ENCODE measurements at regions not wholly inside any gene's neighbourhood (a gene's known extent, or its start where the extent isn't known, plus 50 kb on each side); places are given as distances from the start of the nearest gene placed in this dataset.

DNA sequence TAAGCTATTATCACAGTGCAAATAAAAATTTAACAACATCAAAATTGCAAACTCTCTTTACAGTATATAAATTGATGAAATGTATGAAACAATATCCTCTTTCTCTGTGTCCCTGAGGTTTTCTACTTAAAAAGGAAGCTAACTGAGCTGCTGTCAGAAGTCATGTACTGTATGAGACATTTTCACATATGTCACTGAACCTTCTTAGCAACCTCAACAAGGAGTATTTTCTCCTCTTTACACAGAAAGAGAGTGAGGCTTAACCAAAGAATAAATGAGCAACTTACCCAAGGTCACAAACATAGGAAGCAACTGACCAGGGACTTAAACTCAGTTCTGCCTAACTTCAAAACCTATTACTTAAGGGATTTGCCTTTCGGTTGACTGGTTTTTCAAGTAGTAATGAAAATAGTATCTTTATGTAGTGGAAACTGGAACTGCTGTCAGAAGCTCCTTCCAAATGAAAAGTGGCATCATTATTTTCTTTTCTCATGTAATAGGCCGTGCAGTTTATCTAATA lies 288.9 kb downstream of the LRRIQ3 start:
- Histone ChIP-seq H3K4me3 (ENCODE audit: low read length) (no peak overlapping the region), H3K4me1 (ENCODE audit: control insufficient read depth, insufficient read depth, low read length) (no peaks in the 10 kb centered on the region), H3K27ac (ENCODE audit: low read length) (no peak overlapping the region), H3K9me3 (replicated peaks; ENCODE audit: control insufficient read depth, low read depth, low read length) (peaks cover 4% of the 10 kb centered on the region), H3K27me3 (ENCODE audit: control insufficient read depth, insufficient read depth, low read length) (no peaks in the 10 kb centered on the region), H3K36me3 (ENCODE audit: control insufficient read depth, insufficient read depth, low read length) (no peaks in the 10 kb centered on the region)
- no CpG with 5 or more reads among the region's 2 CpGs for WGBS (ENCODE audit: insufficient coverage)
- no peak for DNase-seq

DNA sequence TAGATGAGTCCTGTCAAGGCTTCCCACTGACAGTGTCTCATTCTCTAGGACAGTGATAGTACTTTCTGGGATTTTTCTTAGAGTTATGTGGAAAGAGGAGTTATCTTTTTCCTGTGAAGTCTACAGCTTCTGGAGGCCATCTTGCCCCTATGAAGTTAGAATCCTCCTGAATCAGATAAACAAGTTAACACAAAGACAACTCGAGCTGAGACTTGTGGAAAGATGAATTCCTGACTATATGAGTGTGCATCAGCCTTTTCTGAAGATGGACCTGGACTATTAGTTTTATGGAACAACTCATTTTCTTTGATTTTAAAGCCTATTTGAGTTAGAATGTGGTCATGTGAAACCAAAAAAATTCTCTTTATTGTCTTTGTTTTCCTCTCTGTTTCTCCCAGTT lies 290.9 kb downstream of the LRRIQ3 start:
- no CpG with 5 or more reads among the region's 1 CpG for WGBS (ENCODE audit: insufficient coverage)
- Histone ChIP-seq H3K27me3 (ENCODE audit: control insufficient read depth, insufficient read depth, low read length) (no peaks in the 10 kb centered on the region), H3K4me3 (ENCODE audit: low read length) (no peak overlapping the region), H3K4me1 (ENCODE audit: control insufficient read depth, insufficient read depth, low read length) (no peaks in the 10 kb centered on the region), H3K9me3 (replicated peaks; ENCODE audit: control insufficient read depth, low read depth, low read length) (no peaks in the 10 kb centered on the region), H3K36me3 (ENCODE audit: control insufficient read depth, insufficient read depth, low read length) (no peaks in the 10 kb centered on the region), H3K27ac (ENCODE audit: low read length) (no peak overlapping the region)
- no peak for DNase-seq

GRCh38 chr1:73903092-73903491 lies 294.9 kb downstream of the LRRIQ3 start:
- no peaks in the 10 kb centered on the region for H3K4me1 ChIP-seq (ENCODE audit: control insufficient read depth, insufficient read depth, low read length)
- no peaks in the 10 kb centered on the region for H3K27me3 ChIP-seq (ENCODE audit: control insufficient read depth, insufficient read depth, low read length)
- H3K36me3 ChIP-seq (ENCODE audit: control insufficient read depth, insufficient read depth, low read length): no peaks in the 10 kb centered on the region
- DNase-seq: no peak
- no peak overlapping the region for H3K27ac ChIP-seq (ENCODE audit: low read length)
- no peak overlapping the region for H3K4me3 ChIP-seq (ENCODE audit: low read length)
- no peaks in the 10 kb centered on the region for H3K9me3 ChIP-seq (replicated peaks; ENCODE audit: control insufficient read depth, low read depth, low read length)
- no CpG with 5 or more reads among the region's 3 CpGs for WGBS (ENCODE audit: insufficient coverage)

DNA sequence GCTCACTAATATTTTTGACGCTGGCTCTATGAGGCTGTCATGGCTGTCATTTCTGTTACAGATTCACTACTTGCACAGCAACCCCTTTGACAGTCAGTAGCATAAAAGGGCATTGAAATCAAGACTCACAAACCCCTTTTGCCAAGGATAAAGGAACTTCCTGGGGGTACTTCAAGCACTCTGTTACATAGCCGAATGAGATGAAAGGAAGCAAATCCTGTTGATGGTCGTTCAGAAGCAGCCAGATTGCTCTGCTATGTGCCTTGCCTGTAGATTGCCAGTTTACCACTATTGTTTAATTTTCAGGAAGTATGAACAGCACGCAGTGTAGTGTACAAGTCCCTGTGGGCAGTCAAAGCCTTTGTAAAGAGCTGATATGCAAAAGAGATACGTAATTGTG lies 296.2 kb downstream of the LRRIQ3 start:
- H3K4me1 ChIP-seq (ENCODE audit: control insufficient read depth, insufficient read depth, low read length): no peaks in the 10 kb centered on the region
- DNase-seq: no peak
- 75% methylated on average over 3 of the region's 5 CpGs for WGBS (ENCODE audit: insufficient coverage)
- H3K36me3 ChIP-seq (ENCODE audit: control insufficient read depth, insufficient read depth, low read length): no peaks in the 10 kb centered on the region
- no peak overlapping the region for H3K4me3 ChIP-seq (ENCODE audit: low read length)
- H3K27ac ChIP-seq (ENCODE audit: low read length): no peak overlapping the region
- H3K9me3 ChIP-seq (replicated peaks; ENCODE audit: control insufficient read depth, low read depth, low read length): no peaks in the 10 kb centered on the region
- H3K27me3 ChIP-seq (ENCODE audit: control insufficient read depth, insufficient read depth, low read length): no peaks in the 10 kb centered on the region

GRCh38 chr1:73899311-73899710 lies 298.7 kb downstream of the LRRIQ3 start:
- H3K4me3 ChIP-seq (ENCODE audit: low read length): no peak overlapping the region
- H3K36me3 ChIP-seq (ENCODE audit: control insufficient read depth, insufficient read depth, low read length): no peaks in the 10 kb centered on the region
- 39% methylated on average over 2 of the region's 3 CpGs for WGBS (ENCODE audit: insufficient coverage)
- H3K27ac ChIP-seq (ENCODE audit: low read length): no peak overlapping the region
- DNase-seq: peak; percentile 5
- H3K4me1 ChIP-seq (ENCODE audit: control insufficient read depth, insufficient read depth, low read length): no peaks in the 10 kb centered on the region
- no peaks in the 10 kb centered on the region for H3K27me3 ChIP-seq (ENCODE audit: control insufficient read depth, insufficient read depth, low read length)
- H3K9me3 ChIP-seq (replicated peaks; ENCODE audit: control insufficient read depth, low read depth, low read length): no peaks in the 10 kb centered on the region

DNA sequence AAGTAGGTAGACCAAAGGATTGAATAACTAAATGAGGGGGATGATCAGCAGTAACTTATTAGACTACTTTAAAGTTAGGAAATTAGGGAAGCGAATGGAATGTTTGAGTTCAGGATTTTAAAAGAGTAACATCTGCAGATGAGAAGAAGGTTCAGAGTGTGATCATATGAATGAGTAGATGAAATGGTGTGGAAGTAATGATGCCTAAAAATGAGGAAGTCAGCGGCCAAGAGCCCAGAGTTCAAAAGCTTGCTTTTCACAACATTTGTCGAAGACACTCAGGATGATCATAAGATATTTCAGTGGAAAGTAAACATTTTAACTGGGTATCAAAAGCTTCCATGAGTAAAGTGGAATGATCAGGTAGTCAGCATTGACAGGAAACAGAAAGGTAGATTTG lies 299.4 kb downstream of the LRRIQ3 start:
- Histone ChIP-seq H3K4me3 (ENCODE audit: low read length) (no peak overlapping the region), H3K36me3 (ENCODE audit: control insufficient read depth, insufficient read depth, low read length) (no peaks in the 10 kb centered on the region), H3K27me3 (ENCODE audit: control insufficient read depth, insufficient read depth, low read length) (no peaks in the 10 kb centered on the region), H3K27ac (ENCODE audit: low read length) (no peak overlapping the region), H3K4me1 (ENCODE audit: control insufficient read depth, insufficient read depth, low read length) (no peaks in the 10 kb centered on the region), H3K9me3 (replicated peaks; ENCODE audit: control insufficient read depth, low read depth, low read length) (no peaks in the 10 kb centered on the region)
- 89% methylated on average over 3 of the region's 3 CpGs for WGBS (ENCODE audit: insufficient coverage)
- no peak for DNase-seq

GRCh38 chr1:73887412-73887811 lies 310.6 kb downstream of the LRRIQ3 start:
- WGBS (ENCODE audit: insufficient coverage): 58% methylated on average over 3 of the region's 3 CpGs
- DNase-seq: no peak
- H3K9me3 ChIP-seq (replicated peaks; ENCODE audit: control insufficient read depth, low read depth, low read length): no peaks in the 10 kb centered on the region

GRCh38 chr1:73886716-73887115 lies 311.3 kb downstream of the LRRIQ3 start:
- Histone ChIP-seq H3K9me3 (replicated peaks; ENCODE audit: control insufficient read depth, low read depth, low read length) (no peaks in the 10 kb centered on the region), H3K27me3 (ENCODE audit: control insufficient read depth, insufficient read depth, low read length) (no peaks in the 10 kb centered on the region), H3K36me3 (ENCODE audit: control insufficient read depth, insufficient read depth, low read length) (no peaks in the 10 kb centered on the region), H3K4me1 (ENCODE audit: control insufficient read depth, insufficient read depth, low read length) (peaks cover 2% of the 10 kb centered on the region), H3K4me3 (ENCODE audit: low read length) (no peak overlapping the region), H3K27ac (ENCODE audit: low read length) (no peak overlapping the region)
- DNase-seq: peak; percentile 18
- no CpG with 5 or more reads among the region's 2 CpGs for WGBS (ENCODE audit: insufficient coverage)

More at GRCh38 chr1:73887412-73887811, 310.6 kb downstream of the LRRIQ3 start:
- H3K36me3 ChIP-seq (ENCODE audit: control insufficient read depth, insufficient read depth, low read length): no peaks in the 10 kb centered on the region
- H3K4me3 ChIP-seq (ENCODE audit: low read length): no peak overlapping the region
- peaks cover 2% of the 10 kb centered on the region for H3K4me1 ChIP-seq (ENCODE audit: control insufficient read depth, insufficient read depth, low read length)
- no peak overlapping the region for H3K27ac ChIP-seq (ENCODE audit: low read length)
- H3K27me3 ChIP-seq (ENCODE audit: control insufficient read depth, insufficient read depth, low read length): no peaks in the 10 kb centered on the region

DNA sequence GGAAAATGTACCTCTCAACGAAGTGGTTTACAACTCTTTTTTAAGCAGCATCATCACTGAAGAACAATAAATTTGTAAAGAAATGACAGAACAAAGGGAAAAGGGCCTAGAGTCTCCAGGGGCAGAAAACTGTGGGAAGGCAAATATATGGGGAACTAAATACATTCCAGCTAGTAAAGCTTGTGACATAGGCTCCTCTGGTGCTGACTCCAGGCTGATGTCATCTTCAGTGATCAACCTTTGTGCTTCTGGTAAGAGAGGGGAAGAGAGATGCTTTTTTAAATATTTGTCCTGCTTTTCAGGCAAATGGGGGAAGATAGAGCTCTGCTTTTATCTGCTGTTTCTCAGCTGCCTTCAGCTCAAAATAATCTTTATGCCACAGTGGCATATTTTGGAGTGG lies 323.2 kb downstream of the LRRIQ3 start:
- Histone ChIP-seq H3K4me1 (ENCODE audit: control insufficient read depth, insufficient read depth, low read length) (no peaks in the 10 kb centered on the region), H3K4me3 (ENCODE audit: low read length) (no peak overlapping the region), H3K9me3 (replicated peaks; ENCODE audit: control insufficient read depth, low read depth, low read length) (no peaks in the 10 kb centered on the region), H3K27me3 (ENCODE audit: control insufficient read depth, insufficient read depth, low read length) (no peaks in the 10 kb centered on the region), H3K27ac (ENCODE audit: low read length) (no peak overlapping the region), H3K36me3 (ENCODE audit: control insufficient read depth, insufficient read depth, low read length) (no peaks in the 10 kb centered on the region)
- WGBS (ENCODE audit: insufficient coverage): no CpG with 5 or more reads among the region's 1 CpG
- no peak for DNase-seq

DNA sequence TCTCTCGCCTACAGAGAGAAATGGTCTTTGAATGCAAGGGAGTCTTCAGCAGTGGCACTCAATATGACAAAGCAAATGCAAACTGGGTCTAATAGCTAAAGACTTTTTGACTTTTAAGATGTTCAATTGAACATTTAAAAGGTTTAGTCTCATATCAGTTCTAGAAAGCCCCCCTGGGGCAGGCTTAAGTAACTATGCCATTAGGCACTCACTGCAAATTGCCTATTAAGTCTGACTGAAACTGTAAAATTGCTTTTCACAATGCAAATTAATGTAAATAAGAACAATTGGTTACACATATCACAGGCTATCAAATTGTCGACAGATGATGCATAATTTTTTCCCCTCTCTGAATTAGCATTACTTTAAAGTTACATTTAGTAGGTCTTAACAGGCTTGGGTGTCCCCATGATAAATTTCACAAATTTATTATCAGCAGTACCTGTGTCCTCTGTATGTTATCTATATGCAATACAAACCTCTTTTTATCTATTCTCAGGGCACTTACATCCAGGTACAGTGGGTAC lies 329.1 kb downstream of the LRRIQ3 start:
- DNase-seq: no peak
- WGBS (ENCODE audit: insufficient coverage): no CpG with 5 or more reads among the region's 2 CpGs
- Histone ChIP-seq H3K27me3 (ENCODE audit: control insufficient read depth, insufficient read depth, low read length) (no peaks in the 10 kb centered on the region), H3K27ac (ENCODE audit: low read length) (no peak overlapping the region), H3K9me3 (replicated peaks; ENCODE audit: control insufficient read depth, low read depth, low read length) (no peaks in the 10 kb centered on the region), H3K4me1 (ENCODE audit: control insufficient read depth, insufficient read depth, low read length) (no peaks in the 10 kb centered on the region), H3K4me3 (ENCODE audit: low read length) (no peak overlapping the region), H3K36me3 (ENCODE audit: control insufficient read depth, insufficient read depth, low read length) (no peaks in the 10 kb centered on the region)

GRCh38 chr1:73862355-73862754 lies 335.6 kb downstream of the LRRIQ3 start:
- Histone ChIP-seq H3K4me1 (ENCODE audit: control insufficient read depth, insufficient read depth, low read length) (no peaks in the 10 kb centered on the region), H3K27ac (ENCODE audit: low read length) (no peak overlapping the region), H3K9me3 (replicated peaks; ENCODE audit: control insufficient read depth, low read depth, low read length) (no peaks in the 10 kb centered on the region), H3K27me3 (ENCODE audit: control insufficient read depth, insufficient read depth, low read length) (no peaks in the 10 kb centered on the region), H3K4me3 (ENCODE audit: low read length) (no peak overlapping the region), H3K36me3 (ENCODE audit: control insufficient read depth, insufficient read depth, low read length) (no peaks in the 10 kb centered on the region)
- WGBS (ENCODE audit: insufficient coverage): no CpG with 5 or more reads among the region's 1 CpG
- no peak for DNase-seq
